ENCODE measurements at regions not wholly inside any gene's neighbourhood (a gene's known extent, or its start where the extent isn't known, plus 50 kb on each side); places are given as distances from the start of the nearest gene placed in this dataset.
"Not testable (repeated sequence)": the region's sequence is repeated elsewhere in the genome, so short reads cannot be mapped to it uniquely, and the experiment has no call there.

DNA sequence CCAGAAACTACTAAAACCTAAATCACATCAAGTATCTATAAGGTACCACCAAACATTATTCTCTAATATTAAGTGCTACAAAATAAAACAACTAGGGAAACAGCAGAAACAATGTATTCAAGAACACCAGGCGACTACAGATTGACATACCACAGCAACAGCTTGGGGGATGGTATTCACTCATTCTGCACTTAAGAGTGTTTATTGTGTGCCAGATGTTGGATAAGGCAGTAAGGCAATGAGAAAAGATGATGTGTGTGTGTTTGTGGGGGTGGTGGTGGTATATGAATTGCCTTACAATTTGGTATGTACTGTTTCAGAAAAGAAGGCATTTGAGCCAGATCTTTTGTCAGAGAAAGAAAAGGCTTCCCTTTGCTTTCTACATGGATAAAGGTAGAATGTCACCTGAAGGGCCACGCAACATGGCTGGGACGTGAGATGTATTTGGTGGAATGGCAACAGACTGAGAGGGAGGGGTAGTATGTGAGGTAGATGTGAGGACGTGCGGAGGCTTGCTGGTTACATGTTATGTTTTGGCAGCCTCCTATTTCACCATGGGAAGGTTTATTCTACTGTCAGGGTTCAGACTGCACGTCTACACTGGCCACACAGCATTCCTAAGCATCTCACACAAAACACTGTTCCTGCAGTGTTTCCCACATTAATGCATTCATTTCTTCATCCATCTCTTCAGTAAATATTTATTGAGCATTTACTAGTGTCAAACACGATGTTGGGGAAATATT is 300.7 kb downstream of the KLF12 start:
- no peak for DNase-seq

DNA sequence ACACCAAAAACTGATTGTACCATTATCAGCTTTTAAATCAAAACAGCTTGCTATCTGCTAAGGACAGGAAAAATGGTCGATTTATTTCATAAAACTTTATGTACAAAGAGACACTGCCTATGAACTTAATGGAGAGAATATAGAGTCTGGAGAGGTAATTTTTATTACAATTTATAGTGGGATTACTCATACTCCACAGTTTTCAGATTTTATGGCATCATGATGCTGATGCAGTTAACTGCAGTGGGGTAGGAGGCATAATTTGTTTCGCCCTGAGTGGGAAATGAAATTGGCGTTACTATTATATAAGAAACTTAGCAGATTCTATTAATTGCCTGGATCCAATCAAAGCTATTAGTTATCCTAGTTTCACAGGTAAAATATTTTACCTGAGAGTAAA is 301.4 kb downstream of the KLF12 start:
- no peak for DNase-seq

DNA sequence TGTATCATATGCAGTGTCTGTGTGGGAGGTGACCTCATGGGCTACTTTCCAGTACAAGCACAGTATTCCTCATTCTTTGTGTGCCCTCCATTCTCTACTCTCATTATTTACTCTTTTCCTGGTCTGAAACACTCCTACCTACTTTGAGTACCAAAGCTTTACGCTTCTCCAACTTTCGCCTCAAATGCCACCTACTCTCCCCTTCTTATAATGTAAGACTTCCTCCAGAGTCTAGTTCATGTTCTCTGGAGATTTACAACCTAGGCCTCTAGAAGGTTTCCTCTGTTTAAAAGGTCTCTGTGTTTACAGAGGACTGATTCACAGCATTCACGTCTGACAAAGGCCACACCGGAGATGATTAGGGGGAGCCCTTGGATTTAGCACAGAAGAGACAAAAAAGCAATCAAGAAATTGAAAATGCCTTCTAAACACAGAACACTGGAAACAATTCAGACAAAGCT is 302.0 kb downstream of the KLF12 start:
- no peak for DNase-seq

- DNase-seq = no peak
These were observed 304.8 kb downstream of the KLF12 start for GRCh38 chr13:73829416-73829815.

- no peak for DNase-seq
These were observed 305.4 kb downstream of the KLF12 start for GRCh38 chr13:73828811-73829210.

GRCh38 chr13:73827434-73827833 is 306.8 kb downstream of the KLF12 start:
- DNase-seq = no peak

- DNase-seq = no peak
These were observed 309.1 kb downstream of the KLF12 start for GRCh38 chr13:73825143-73825542.

DNA sequence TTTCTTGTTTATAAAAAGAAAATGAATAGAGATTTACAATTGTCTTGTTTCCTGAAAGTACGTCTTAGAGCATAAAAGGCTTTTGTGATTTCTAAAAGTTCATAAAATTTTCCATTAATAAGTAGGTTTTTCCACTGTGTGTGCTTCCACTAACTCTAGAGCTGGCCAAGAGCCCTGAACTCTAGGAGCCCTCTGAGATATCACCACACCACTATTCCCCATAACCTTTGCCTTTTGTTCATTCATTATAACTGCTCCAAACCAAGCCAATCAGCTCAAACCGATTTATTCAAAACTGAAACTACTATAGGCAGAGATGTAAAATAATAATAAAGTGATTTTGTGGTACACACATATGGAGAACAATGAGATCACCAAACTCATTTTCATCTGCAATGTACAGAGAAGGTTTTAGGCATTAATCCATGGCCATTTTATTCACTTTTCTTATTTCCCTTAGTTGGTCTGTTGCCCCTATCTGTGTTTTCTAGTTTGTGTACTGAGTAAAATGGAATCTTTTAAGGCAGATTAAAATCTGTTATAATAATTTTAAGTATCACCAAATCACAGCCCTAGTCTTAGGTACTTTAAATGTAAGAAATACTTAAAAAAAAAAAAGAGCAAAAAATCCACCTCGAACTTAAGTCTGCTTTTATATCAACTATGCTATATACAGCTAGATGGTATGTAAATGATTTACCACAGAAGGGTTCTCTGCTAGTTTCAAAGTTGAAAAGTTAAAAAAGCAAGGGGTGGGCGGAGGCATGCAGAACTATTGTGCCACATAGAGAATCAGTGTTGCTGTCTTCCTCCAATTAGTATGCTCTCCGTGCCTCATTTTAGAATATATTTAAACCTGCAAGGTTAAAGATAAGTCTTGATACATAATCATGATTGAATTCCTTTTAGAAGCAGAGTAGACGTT is 311.3 kb downstream of the KLF12 start:
- no peak for DNase-seq

- no peak for DNase-seq
These were observed 313.5 kb downstream of the KLF12 start for GRCh38 chr13:73820688-73821087.

DNA sequence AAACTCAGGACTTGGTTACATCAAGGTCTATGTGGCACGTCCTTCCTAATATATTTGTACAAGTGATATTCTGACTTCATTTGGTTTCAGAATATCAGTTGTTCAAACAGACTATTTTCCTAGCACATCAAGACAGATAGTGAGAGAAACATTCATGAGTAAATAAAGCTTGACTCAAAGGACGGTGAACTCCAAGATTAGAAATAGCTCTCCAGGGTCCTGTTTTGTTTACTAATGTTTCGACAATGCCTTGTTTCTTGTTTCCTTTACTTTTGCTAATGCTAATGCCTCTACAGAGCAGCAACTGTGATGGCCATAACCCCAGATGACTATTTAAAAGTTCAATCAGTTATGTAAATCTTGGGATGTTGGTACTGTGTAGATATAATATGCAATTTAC is 313.9 kb downstream of the KLF12 start:
- no peak for DNase-seq

DNA sequence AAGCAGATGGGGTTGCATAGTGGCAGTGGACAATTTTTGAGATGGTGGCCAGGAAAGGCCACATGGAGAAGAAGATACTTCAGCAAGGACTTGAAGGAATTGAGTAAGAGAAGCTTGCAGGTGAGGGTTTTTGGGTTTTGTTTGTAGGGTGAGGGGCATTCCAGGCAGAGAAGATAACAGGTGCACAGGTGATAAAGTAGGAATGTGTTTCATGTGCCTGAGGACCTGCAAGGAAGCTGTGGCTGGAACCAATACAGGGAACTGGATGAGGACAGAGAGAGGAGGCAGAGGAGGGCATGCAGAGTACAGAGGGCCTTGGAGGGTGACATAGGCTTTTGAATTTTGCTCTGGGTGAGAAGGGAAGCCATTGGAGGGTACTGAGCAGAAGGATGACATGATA is 314.5 kb downstream of the KLF12 start:
- no peak for DNase-seq

GRCh38 chr13:73816702-73817101 is 317.5 kb downstream of the KLF12 start:
- DNase-seq = no peak

- no peak for DNase-seq
These were observed 318.4 kb downstream of the KLF12 start for GRCh38 chr13:73815796-73816195.

DNA sequence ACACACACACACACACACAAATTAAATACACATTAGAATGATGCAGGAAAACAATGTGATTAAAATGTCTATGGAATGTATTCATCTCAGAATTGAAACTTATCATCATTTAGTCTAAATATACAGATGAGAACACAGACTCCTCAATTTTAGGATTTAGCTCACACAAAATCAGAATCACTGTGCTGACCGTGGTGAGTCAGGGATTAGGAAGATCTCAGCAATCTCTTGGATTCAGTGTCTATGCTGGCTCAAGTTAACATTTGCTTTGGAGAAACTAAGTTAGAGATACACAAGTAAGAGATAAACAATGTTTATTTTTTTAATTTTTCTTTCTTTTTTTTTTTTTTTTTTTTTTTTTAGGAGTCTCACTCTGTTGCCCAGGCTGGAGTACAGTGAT is 323.6 kb downstream of the KLF12 start:
- no peak for DNase-seq

DNA sequence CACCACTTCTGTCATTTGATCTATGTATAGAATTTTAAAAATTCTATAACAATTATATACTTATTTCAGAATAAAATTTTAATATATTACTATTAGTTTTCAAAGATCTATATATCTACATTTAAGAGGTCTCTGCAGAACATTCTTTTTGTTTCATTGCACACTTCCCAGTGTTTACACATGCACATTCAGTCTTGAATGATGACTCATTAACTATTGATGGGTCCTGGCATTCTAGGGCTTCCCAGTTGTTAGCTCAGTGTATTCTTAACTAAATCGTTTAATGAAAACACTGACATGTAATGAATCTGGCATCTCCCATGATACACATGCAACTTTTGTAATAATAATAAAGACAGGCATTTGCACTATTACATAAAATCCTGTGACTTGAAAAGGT is 324.6 kb downstream of the KLF12 start:
- no peak for DNase-seq

DNA sequence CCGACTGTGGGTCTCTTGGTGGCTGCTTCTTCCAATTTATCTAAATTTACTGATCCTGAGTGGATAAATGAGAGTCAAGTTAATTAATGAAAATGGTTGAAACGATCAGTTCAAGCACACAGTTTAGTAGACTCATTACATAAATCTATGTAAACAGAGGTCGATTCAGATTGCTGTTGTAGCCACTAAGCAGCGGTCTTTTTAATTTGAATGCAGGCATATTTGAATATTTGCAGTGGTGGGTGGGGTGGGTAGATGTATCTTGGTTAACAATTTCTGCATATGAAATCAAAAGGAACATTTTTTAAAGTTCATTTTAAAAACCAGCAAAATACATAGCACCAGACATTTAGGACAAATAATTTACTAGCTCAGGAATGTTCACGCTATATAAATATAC is 325.9 kb downstream of the KLF12 start:
- no peak for DNase-seq

DNA sequence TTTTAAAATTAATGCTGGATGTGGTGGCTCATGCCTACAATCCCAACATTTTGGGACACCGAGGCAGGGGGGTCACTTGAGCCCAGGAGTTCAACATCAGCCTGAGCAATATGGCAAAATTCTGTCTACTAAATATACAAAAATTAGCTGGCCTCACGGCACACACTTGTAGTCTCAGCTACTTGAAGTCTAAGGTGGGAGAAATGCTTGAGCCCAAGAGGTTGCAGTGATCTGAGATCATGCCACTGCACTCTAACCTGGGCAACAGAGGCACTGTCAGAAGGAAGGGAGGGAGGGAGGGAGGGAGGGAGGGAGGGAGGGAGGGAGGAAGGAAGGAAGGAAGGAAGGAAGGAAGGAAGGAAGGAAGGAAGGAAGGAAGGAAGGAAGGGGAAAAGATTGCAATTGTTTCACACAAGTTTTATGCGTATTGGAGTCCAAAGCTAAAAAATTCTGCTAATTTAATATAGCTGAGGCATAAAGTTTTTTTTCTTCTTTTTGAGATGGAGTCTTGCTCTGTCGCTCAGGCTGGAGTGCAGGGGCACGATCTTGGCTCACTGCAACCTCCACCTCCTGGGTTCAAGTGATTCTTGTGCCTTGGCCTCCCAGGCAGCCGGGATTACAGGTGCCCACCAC is 328.8 kb downstream of the KLF12 start:
- not testable (repeated sequence) for DNase-seq

GRCh38 chr13:73803997-73804396 is 330.2 kb downstream of the KLF12 start:
- no peak for DNase-seq

- DNase-seq = no peak
These were observed 334.2 kb downstream of the KLF12 start for GRCh38 chr13:73800011-73800410.

DNA sequence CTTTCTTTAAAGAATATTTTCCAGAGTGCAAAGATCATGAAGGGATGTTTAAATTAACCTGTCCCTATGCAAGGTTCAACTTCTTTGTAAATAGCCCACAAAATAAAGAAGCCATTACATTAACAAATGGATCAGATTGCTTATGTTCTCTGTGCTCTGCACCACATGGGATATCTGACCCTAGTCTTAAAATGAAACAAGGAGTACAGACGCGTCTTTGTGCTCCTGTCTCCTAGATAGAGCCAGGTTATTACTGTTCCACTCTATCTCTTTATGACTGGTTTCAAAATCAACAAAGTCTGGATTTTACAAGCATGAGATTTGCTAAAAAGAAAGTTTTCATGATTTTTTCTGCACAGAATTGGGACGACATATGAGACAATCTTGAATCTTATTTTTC is 339.4 kb downstream of the KLF12 start:
- DNase-seq = no peak

- no peak for DNase-seq
These were observed 340.8 kb downstream of the KLF12 start for GRCh38 chr13:73793361-73793760.

DNA sequence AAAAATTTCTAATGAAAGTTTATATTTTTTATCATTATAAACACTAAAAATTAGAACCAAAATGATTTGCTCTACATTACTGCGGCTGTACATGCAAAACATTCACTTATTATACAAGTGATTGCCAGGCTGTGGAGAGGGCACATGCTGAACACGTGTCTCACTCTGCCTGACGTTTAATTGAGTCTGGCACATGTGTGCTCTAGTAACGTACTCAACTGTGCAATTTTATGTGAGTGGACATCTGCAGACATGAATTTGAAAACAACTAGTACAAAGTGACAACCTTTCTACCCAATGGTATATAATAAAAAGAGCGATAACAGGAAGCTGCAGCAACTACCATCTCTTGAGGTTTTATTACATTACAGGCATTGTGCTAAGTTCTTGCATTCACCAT is 341.4 kb downstream of the KLF12 start:
- DNase-seq = no peak

All from inflammatory macrophage (primary cell).